ENCODE measurements at regions not wholly inside any gene's neighbourhood (a gene's known extent, or its start where the extent isn't known, plus 50 kb on each side); places are given as distances from the start of the nearest gene placed in this dataset.

DNA sequence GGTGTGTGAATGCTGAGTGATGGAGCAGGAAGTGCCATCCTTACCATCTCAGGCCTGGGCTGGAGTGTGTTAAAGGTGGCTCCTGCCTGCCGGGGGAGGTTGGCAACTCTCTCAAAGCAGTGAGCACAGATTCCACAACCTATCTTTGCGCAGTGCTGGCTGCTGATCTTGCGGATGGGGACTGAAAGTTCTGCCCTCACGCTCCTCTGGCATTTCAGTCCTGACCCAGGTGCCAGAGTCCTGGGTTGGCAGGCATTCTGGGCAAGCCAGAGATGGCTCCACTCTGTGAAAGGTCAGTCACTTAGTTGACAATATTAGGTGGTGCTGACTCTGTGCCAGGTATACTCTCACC, 315.5 kb downstream of the RPS24 start:
- no peak for DNase-seq

GRCh38 chr10:78349911-78350663, 316.4 kb downstream of the RPS24 start:
- no peak for DNase-seq

GRCh38 chr10:78351283-78351682, 317.6 kb downstream of the RPS24 start:
- DNase-seq = no peak

DNA sequence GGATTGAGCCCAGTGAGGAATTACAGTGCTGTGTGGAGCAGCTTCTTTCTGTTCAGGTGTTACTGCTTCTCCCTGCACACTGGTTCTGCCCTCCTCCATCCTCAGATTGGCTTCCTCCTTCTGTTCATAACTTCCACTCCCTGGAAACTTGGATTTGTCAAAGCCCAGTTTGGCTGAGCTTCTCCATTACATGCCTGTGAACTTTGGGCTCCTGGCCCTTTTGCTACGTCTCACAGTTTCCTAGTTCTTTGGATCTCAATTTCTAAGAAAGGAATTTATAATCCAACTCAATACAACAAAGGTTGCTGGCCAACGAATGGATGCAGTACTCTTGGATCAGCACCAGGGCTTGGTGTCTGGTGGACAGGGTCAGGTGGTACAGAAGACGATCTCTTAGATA, 318.1 kb downstream of the RPS24 start:
- no peak for DNase-seq

GRCh38 chr10:78353636-78354035, 320.0 kb downstream of the RPS24 start:
- DNase-seq = no peak

DNA sequence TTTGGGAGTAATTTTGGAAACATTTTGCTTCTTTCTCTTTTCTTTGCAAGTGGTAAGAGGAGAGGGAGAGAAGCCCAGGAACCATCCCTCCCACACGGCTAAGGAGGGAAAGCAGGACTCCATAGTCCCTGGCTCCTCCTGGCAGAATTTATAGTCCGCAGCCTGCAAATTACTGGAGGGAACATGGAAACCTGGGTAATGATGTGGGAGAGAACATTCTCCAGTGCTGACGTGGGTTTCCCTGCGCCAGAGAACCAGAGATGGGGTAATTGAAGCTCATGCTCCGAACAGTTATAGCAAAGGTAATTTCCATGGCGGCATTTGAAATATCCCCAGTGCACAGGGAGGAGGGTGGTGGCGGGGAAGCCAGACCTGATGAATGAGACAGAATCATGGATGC, 320.4 kb downstream of the RPS24 start:
- no peak for DNase-seq

- no peak for DNase-seq
Measured at GRCh38 chr10:78356291-78356900, 322.7 kb downstream of the RPS24 start.

DNA sequence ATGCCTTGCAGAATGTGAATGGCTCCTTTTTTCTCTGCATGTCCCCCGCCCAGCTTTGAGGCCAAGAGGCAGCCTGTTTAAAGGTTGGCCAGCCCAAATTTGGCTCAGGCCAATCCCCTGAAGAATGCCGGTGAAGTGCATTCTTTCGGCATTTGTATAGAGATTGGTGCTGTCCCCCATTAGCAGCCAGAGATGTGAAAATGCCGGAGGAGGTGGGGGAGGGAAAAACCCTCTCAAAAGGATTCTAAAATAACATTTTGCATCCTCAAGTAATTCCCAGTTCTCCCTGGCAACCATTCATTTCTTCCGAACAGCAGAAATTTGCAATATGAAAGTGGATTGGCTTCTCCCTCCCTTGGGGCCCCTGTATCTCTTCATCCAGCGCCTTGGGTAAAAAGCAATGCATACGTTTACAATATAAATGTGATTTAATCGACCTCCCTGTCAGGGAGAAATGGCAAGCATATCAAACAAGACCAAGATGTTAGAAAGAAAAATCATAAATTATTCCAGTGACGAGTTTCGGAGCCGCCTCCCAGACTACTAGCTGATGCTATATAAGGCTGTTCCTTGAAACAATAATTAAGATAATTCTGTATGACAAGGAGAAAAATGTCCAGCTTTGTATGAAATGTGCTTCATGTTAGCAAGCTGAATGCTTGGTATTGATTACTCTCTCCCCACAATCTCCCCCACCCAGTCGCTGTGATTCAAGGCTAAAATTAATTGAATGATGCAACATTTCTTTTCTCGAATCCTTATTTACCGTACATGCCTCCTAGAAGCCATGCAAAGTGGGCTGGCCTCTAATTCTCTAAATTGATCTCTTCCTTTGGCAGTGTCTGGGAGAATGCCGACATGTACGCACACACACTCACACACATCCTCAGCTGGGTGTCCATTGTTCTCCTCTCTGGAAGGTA, 323.7 kb downstream of the RPS24 start:
- no peak for DNase-seq

DNA sequence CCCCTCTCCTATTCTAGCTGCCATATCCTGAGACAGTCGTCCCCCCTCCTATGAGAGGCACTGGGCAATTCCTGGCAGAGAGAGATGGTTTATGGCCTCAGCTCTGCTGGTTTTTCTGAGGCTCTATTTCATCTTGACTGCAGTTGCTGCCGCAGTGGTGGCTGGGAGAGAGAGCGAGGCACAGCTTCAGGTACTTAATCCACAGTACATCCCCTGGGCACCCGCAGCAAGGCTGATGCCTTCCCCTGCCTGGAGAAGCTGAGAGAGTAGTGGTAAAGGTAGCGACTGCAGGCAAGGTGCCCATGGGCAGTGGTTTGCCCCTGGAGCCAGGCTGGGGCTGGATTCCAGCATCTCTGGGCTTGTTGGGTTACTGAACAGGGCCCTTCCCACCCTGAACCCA, 324.7 kb downstream of the RPS24 start:
- DNase-seq = no peak

- no peak for DNase-seq
Measured at GRCh38 chr10:78358982-78359381, 325.3 kb downstream of the RPS24 start.

DNA sequence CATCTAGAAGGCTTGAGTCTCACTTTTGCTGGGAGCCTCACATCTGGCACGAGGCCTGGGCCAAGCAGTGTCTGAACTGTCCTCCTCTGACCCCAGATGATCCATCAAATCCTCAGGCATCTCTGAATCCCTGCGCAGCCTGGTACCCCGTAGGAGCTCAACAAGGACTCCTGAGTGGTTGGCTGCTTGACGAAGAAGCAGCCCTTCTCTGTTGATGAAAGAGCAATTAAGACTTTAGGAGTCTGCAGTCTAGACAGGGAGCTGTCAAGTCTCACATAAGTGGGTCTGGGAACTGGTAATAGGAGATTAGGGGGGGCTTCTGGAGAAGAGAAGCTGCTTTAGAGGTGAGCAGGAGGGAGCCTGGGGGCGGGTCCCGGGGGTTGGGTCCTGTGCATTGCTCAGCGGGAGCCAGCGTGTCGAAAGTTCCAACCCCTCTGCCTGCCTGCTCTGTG, 326.0 kb downstream of the RPS24 start:
- DNase-seq = no peak

DNA sequence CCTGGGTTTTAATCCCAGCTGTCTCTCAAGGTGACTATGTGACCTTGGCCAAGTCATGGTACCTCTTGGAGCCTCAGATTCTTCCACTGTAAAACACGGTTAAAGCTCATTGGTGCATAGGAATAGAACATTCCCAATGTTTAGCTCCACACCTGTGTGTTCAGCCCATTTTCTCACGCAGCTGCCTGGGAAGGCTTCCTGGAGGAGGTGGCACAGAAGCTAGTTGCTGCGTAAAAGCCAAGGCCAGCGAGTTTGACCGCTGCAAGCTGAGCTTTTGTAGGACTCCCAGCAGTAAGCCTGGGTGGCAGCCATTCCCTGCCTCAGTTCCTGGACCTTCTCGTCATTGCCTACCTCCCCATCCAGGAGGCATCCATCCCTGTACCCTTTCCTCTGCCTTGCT, 326.6 kb downstream of the RPS24 start:
- DNase-seq = no peak

- DNase-seq = no peak
Measured at GRCh38 chr10:78361031-78361430, 327.4 kb downstream of the RPS24 start.

GRCh38 chr10:78362406-78363022, 328.9 kb downstream of the RPS24 start:
- DNase-seq = no peak

DNA sequence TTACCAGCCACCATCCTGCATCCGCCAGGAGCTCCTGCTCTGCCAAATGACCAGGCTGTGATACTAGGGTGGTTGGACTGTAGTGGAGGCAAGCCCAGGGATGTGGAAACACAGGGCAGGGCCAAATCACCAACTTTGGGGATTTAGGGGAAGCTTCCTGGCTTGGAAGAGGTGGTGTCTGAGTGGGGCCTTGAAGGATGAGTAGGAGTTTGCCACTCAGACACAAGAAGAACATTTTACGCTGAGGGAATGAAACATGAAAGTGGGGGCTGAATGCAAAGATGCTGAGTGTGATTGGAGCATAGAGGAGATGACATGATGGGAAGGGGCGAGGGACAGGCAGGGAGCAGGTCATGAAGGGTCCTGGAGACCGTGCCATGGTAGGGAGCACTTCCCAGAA, 329.5 kb downstream of the RPS24 start:
- DNase-seq = no peak

- DNase-seq = no peak
Measured at GRCh38 chr10:78365694-78366093, 332.0 kb downstream of the RPS24 start.

GRCh38 chr10:78366663-78367411, 333.2 kb downstream of the RPS24 start:
- DNase-seq = no peak

- no peak for DNase-seq
Measured at GRCh38 chr10:78367751-78368150, 334.1 kb downstream of the RPS24 start.

DNA sequence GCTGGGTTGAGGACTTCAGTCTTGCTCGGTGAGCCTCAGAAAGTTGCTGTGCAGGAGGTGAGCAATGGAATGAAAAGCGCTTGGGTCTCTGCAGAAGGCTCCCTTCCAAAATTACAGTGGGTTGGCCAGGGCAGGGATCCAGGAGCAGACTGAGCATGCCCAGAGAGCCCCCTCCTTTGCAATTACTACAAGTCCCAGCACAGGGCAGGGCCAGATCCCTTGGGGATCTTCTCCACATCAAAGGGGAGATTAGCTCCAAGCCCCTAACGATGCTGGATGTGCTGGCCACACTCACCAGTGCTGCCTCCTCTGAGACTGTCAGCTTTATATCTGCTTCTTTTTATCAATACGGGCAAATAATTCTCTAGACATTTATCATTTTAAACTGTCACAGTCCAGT, 337.5 kb downstream of the RPS24 start:
- DNase-seq = no peak

DNA sequence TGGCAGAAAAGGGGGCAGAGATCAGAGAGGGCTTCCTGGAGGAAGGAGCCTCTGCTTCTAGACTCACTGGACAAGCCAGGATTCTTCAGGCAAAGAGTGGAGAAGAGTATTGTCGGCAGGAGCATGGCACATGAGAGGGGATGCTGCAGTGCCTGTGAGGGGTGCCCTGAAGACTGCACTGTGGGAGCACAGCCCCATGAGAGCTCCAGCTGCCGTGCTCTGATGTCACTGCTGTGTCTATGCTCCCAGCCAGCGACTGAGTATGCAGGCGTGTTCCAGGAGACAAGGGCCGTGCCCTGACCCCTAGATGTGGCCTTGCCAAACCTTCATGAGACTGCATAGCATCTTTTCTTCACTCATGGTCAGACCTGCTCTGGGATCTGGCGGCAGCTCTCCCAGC, 339.1 kb downstream of the RPS24 start:
- DNase-seq = no peak

GRCh38 chr10:78374331-78375028, 340.8 kb downstream of the RPS24 start:
- DNase-seq = no peak

Data from CD4-positive, alpha-beta T cell treated with Interferon gamma for 1 hour (primary cell).